ENCODE measurements at regions not wholly inside any gene's neighbourhood (a gene's known extent, or its start where the extent isn't known, plus 50 kb on each side); places are given as distances from the start of the nearest gene placed in this dataset.

- TF ChIP-seq CTCF (IDR thresholded peaks at IDR 0.05) = no peak
- TF ChIP-seq POLR2A (IDR thresholded peaks at IDR 0.05) = no peak
Observed at GRCh38 chr5:77912721-77913120, 136.6 kb upstream of the TBCA start.

Data from adrenal gland (tissue), 5 donors.